Lower leg skin (tissue), 3 donors: ENCODE measurements at regions not wholly inside any gene's neighbourhood (a gene's known extent, or its start where the extent isn't known, plus 50 kb on each side); places are given as distances from the start of the nearest gene placed in this dataset.
"Not testable (repeated sequence)": the region's sequence is repeated elsewhere in the genome, so short reads cannot be mapped to it uniquely, and the experiment has no call there.

Source experiments
- POLR2A ChIP-seq, 2 donors: fragments of 450-650 bp; IDR thresholded peaks; one replicate each; pipeline ENCODE4 v1.6.1; 2016 to 2017; ENCODE audit warnings: antibody characterized with exemption in 2 of 2, mild to moderate bottlenecking in 1 of 2, moderate library complexity in 1 of 2
- TF ChIP-seq, protein P1 (sequence below), 3 donors: fragments of 450-650 bp; IDR thresholded peaks; one replicate each; pipeline ENCODE4 v1.5.1; 2016; ENCODE audit warnings: antibody characterized with exemption in 3 of 3, mild to moderate bottlenecking in 3 of 3, moderate library complexity in 2 of 3

DNA sequence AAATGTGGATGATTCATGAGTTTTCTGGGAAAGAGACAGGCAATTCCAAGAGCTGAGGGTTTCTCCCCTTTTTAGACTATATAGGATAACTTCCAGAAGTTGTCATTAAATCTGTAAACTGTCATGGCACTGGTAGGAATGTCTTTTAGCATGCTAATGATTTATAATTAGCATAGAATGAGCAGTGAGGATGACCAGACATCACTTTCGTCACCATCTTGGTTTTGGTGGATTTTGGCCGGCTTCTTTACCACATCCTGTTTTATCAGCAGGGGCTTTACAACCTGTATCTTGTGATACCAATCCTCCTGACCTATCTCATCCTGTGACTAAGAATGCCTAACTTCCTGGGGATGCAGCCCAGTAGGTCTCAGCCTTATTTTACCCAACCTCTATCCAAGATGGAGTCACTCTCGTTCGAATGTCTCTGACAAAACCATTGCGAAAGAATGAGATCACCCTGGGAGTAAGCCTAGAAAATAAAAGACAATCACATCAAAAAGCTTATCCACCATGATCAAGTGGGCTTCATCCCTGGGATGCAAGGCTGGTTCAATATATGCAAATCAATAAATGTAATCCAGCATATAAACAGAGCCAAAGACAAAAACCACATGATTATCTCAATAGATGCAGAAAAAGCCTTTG is 153.6 kb upstream of the BET1 start:
- TF ChIP-seq, protein P1, sequence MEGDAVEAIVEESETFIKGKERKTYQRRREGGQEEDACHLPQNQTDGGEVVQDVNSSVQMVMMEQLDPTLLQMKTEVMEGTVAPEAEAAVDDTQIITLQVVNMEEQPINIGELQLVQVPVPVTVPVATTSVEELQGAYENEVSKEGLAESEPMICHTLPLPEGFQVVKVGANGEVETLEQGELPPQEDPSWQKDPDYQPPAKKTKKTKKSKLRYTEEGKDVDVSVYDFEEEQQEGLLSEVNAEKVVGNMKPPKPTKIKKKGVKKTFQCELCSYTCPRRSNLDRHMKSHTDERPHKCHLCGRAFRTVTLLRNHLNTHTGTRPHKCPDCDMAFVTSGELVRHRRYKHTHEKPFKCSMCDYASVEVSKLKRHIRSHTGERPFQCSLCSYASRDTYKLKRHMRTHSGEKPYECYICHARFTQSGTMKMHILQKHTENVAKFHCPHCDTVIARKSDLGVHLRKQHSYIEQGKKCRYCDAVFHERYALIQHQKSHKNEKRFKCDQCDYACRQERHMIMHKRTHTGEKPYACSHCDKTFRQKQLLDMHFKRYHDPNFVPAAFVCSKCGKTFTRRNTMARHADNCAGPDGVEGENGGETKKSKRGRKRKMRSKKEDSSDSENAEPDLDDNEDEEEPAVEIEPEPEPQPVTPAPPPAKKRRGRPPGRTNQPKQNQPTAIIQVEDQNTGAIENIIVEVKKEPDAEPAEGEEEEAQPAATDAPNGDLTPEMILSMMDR (IDR thresholded peaks at IDR 0.05): not testable (repeated sequence)
- not testable (repeated sequence) for TF ChIP-seq POLR2A (IDR thresholded peaks at IDR 0.05)
